ENCODE measurements at regions not wholly inside any gene's neighbourhood (a gene's known extent, or its start where the extent isn't known, plus 50 kb on each side); places are given as distances from the start of the nearest gene placed in this dataset.

DNA sequence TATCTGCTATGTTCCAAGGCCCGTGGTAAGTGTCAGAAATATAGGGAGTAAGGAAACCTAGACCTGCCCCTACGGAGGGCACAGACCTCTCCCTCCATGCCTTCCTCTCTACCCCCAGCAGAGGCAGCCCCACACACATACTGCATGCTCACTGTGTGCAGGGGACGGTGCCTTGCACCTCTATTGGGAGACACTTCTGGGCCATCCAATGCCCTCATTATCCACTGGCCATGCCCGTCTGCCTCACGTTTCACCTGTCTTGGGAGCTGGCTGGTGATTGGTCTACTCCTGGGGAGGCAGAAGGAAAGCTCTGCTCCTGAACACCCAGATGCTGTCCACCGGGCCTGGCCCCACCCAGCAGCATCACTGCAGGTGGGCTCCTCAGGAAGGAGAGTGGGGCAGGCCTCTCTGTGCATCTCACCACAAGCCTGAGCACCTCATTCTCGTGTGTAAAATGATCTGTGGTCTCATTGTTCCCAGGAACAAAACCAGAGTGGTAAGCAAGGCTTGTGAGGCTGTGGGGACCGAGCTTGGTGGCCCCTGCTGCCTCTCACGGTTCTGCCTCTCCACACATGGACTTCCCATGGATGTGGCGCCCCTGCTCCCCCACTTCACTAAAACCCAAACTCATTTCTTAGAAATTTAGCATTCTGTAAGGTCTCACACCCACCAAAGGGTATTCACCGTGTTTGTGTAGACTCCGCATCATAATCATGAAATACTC lies 312.5 kb upstream of the HS6ST1 start:
- TF ChIP-seq, protein P1, sequence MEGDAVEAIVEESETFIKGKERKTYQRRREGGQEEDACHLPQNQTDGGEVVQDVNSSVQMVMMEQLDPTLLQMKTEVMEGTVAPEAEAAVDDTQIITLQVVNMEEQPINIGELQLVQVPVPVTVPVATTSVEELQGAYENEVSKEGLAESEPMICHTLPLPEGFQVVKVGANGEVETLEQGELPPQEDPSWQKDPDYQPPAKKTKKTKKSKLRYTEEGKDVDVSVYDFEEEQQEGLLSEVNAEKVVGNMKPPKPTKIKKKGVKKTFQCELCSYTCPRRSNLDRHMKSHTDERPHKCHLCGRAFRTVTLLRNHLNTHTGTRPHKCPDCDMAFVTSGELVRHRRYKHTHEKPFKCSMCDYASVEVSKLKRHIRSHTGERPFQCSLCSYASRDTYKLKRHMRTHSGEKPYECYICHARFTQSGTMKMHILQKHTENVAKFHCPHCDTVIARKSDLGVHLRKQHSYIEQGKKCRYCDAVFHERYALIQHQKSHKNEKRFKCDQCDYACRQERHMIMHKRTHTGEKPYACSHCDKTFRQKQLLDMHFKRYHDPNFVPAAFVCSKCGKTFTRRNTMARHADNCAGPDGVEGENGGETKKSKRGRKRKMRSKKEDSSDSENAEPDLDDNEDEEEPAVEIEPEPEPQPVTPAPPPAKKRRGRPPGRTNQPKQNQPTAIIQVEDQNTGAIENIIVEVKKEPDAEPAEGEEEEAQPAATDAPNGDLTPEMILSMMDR (IDR thresholded peaks at IDR 0.05), result no peak
- no peak for TF ChIP-seq POLR2A (IDR thresholded peaks at IDR 0.05)

Data from Peyer's patch (tissue), 4 donors.